Left lung (tissue), 4 donors: ENCODE measurements at regions not wholly inside any gene's neighbourhood (a gene's known extent, or its start where the extent isn't known, plus 50 kb on each side); places are given as distances from the start of the nearest gene placed in this dataset.
"Not testable (repeated sequence)": the region's sequence is repeated elsewhere in the genome, so short reads cannot be mapped to it uniquely, and the experiment has no call there.

Experiments used
- ATAC-seq: fragments of 200-7000 bp; cut with Tn5 transposase; one replicate; pipeline ENCODE4 v1.9.1; 2020; ENCODE audit warnings: moderate library complexity
- DNase-seq, 4 donors: peaks; one replicate each; pipeline ENCODE4 v3.0.0-alpha.2; 2013 to 2020
- H3K27ac ChIP-seq, 2 donors: fragments of 200-600 bp; sonication (generic) in 1 of 2; one replicate each; pipeline versions ENCODE4 v1.5.0 to v1.8.0; 2020 to 2021
- H3K27me3 ChIP-seq, 2 donors: fragments of 200-600 bp; sonication (generic) in 1 of 2; one replicate each; pipeline versions ENCODE4 v1.5.0 to v1.8.0; 2020 to 2021
- H3K36me3 ChIP-seq, 2 donors: fragments of 200-600 bp; sonication (generic) in 1 of 2; one replicate each; pipeline versions ENCODE4 v1.5.0 to v1.8.0; 2020 to 2021
- H3K4me1 ChIP-seq, 2 donors: fragments of 200-600 bp; one replicate each; pipeline ENCODE4 v1.8.0; 2021
- H3K4me3 ChIP-seq, 2 donors: fragments of 200-600 bp; sonication (generic) in 1 of 2; one replicate each; pipeline versions ENCODE4 v1.5.0 to v1.8.0; 2020 to 2021; ENCODE audit warnings: mild to moderate bottlenecking in 1 of 2
- H3K9me3 ChIP-seq, 2 donors: fragments of 200-600 bp; sonication (generic) in 1 of 2; one replicate each; pipeline versions ENCODE4 v1.5.0 to v1.8.0; 2020 to 2021
- CTCF ChIP-seq, 2 donors: fragments of 200-600 bp; sonication (generic) in 1 of 2; IDR thresholded peaks; one replicate each; pipeline versions ENCODE4 v1.5.0 to v1.8.0; 2021; ENCODE audit warnings: antibody characterized with exemption in 2 of 2
- intact Hi-C, 2 donors: fragments of 100-400 bp; cut with DNase I; formaldehyde crosslinking; loops; one replicate each; pipeline versions ENCODE4 v1.11.2 to v1.14.2; 2022
- donor health status: DM: no; HTN: yes; CAD: no.
- donor health status: DM: no; HTN: no; CAD: no.

GRCh38 chr14:45807178-45807899 lies 554.3 kb upstream of the MIS18BP1 start:
- no peaks in the 10 kb centered on the region for H3K4me1 ChIP-seq
- intact Hi-C loops, result no loop called here

DNA sequence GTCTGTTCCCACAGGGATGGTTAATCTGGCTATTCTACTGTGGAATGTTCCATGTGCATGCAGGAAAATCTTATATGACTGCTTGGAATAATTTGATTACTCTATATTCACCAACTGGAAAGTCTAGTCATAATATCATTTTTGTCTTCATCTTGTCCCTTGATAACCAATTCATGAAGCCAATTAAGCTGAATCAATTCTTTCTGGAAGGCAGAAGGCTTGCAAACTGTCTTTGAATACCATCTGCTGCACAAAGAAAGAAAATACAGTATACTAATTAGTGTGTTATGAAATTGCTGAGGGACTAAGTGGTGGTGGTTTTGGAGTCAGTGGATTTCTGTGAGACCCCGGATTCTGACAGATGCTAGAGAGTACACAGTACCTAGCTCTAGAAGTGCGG lies 546.5 kb upstream of the MIS18BP1 start:
- H3K27me3 ChIP-seq, result no peaks in the 10 kb centered on the region
- no peak for TF ChIP-seq CTCF (IDR thresholded peaks at IDR 0.05)
- no peak overlapping the region for H3K4me3 ChIP-seq
- intact Hi-C loops, result no loop called here
- H3K36me3 ChIP-seq, result no peaks in the 10 kb centered on the region
- no peak overlapping the region for H3K27ac ChIP-seq
- ATAC-seq (no peak), DNase-seq (no peak)
- peaks cover 0 to 3% of the 10 kb centered on the region in 2 donors for H3K9me3 ChIP-seq
- H3K4me1 ChIP-seq, result no peaks in the 10 kb centered on the region

More at GRCh38 chr14:45807178-45807899, 554.3 kb upstream of the MIS18BP1 start:
- no peaks in the 10 kb centered on the region for H3K27me3 ChIP-seq
- DNase-seq (no peak), ATAC-seq (no peak)
- H3K36me3 ChIP-seq, result no peaks in the 10 kb centered on the region
- no peaks in the 10 kb centered on the region for H3K9me3 ChIP-seq
- TF ChIP-seq CTCF (IDR thresholded peaks at IDR 0.05), result no peak
- no peak overlapping the region for H3K27ac ChIP-seq
- H3K4me3 ChIP-seq, result no peak overlapping the region

- Histone ChIP-seq H3K27ac (no peak overlapping the region), H3K27me3 (no peaks in the 10 kb centered on the region), H3K9me3 (peaks cover 0 to 3% of the 10 kb centered on the region in 2 donors), H3K4me1 (no peaks in the 10 kb centered on the region), H3K36me3 (no peaks in the 10 kb centered on the region), H3K4me3 (no peak overlapping the region)
- TF ChIP-seq CTCF (IDR thresholded peaks at IDR 0.05), result no peak
- DNase-seq (no peak), ATAC-seq (no peak)
- intact Hi-C loops, result no loop called here
Observed at GRCh38 chr14:45798659-45799058, 545.7 kb upstream of the MIS18BP1 start.

DNA sequence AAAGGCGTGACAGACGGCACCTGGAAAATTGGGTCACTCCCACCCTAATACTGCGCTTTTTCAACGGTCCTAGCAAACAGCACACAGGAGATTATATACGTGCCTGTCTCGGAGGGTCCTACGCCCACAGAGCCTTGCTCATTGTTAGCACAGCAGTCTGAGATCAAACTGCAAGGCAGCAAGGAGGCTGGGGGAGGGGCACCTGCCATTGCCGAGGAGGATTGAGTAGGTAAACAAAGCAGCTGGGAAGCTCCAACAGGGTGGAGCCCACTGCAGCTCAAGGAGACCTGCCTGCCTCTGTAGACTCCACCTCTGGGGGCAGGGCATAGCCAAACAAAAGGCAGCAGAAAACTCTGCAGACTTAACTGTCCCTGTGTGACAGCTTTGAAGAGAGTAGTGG lies 543.0 kb upstream of the MIS18BP1 start:
- H3K27me3 ChIP-seq, ATAC-seq, H3K4me3 ChIP-seq, H3K27ac ChIP-seq, H3K36me3 ChIP-seq, intact Hi-C loops, H3K9me3 ChIP-seq, H3K4me1 ChIP-seq: not testable (repeated sequence)
- peak in 1 of 4 donors; percentile 33 for DNase-seq

DNA sequence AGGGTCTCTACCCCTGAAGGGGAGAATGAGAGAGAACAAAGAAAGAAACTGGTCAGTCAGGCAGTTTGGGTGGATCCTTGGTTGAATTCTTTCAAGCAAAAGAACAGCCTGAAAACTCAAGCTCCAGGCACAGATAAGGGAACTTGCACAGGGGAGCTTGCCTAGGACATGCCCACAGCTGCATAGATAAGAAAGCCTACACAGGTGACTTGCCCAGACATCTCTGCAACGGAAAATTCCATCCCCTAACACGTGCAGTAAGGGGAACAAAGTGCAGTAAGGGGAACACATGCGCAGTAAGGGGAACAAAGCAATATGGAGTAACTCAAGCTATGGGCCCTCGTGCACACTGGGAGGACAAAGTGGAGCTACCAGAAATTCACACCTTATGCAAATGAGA lies 540.1 kb upstream of the MIS18BP1 start:
- intact Hi-C loops, result no loop called here
- ATAC-seq (no peak), DNase-seq (no peak)
- Histone ChIP-seq H3K27ac (no peak overlapping the region), H3K36me3 (no peaks in the 10 kb centered on the region), H3K4me1 (no peaks in the 10 kb centered on the region), H3K4me3 (no peak overlapping the region), H3K9me3 (peaks cover 0 to 26% of the 10 kb centered on the region in 2 donors), H3K27me3 (no peaks in the 10 kb centered on the region)
- TF ChIP-seq CTCF (IDR thresholded peaks at IDR 0.05), result no peak

DNA sequence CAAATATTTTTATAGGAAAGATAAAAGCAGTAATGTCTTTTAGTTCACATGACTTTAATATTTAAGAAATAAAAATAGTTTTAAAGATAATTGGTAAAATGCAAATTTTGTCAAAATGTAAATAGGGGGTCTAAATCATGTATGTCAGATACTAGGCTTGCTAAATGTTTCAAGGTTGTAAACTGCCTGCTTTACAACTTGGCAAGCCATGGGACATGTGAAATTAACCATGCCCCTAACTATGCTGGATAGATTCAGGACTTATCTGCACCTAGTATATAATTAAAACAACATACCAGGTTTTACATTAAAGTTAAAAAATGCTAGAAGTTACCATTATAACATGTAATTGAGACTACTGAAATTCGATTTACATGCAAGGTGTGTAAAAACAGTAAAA lies 537.3 kb upstream of the MIS18BP1 start:
- H3K4me1 ChIP-seq, result no peaks in the 10 kb centered on the region
- no peaks in the 10 kb centered on the region for H3K27me3 ChIP-seq
- no peak overlapping the region for H3K4me3 ChIP-seq
- DNase-seq (no peak), ATAC-seq (no peak)
- TF ChIP-seq CTCF (IDR thresholded peaks at IDR 0.05), result no peak
- no peaks in the 10 kb centered on the region for H3K36me3 ChIP-seq
- peaks cover 0 to 50% of the 10 kb centered on the region in 2 donors for H3K9me3 ChIP-seq
- H3K27ac ChIP-seq, result no peak overlapping the region
- intact Hi-C loops, result no loop called here
